ENCODE measurements at regions not wholly inside any gene's neighbourhood (a gene's known extent, or its start where the extent isn't known, plus 50 kb on each side); places are given as distances from the start of the nearest gene placed in this dataset.

DNA sequence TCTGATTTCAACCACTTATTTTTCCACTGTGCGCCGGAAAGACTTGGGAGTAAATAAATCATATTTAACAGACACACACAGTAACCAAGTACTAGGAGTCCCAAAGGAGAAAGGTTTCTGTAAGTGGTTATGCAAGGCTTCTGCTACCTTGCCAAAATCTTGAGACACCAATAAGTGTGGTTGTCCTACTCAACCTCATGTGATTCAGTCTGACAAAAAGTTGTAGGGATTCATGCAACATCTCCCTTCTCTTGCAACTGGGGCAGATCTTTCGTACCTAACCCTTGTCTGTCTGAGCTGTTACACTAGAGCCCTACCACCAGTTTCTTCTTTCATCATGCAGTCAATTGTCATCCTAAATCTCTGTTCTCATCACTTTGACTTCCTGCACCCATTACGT, 69.9 kb upstream of the NUDT7 start:
- no peak for TF ChIP-seq POLR2AphosphoS5 (IDR thresholded peaks at IDR 0.05)
- TF ChIP-seq CTCF (IDR thresholded peaks at IDR 0.05), result no peak

All from upper lobe of left lung (tissue), 4 donors.